Hematopoietic multipotent progenitor cell treated with erythropoietin and hydrocortisone succinate and interleukin-3 and kit ligand, for 8 days (in vitro differentiated cells): ENCODE measurements at regions not wholly inside any gene's neighbourhood (a gene's known extent, or its start where the extent isn't known, plus 50 kb on each side); places are given as distances from the start of the nearest gene placed in this dataset.

Experiments used
- DNase-seq: peaks from one replicate; pipeline ENCODE4 v3.0.0-alpha.2; 2015

GRCh38 chr4:81523672-81524327 lies 52.1 kb upstream of the RASGEF1B start:
- no peak for DNase-seq

- no peak for DNase-seq
Observed at GRCh38 chr4:81522711-81523110, 51.0 kb upstream of the RASGEF1B start.

GRCh38 chr4:81521708-81522107 lies 50.0 kb upstream of the RASGEF1B start:
- no peak for DNase-seq
